Keratinocyte (primary cell): ENCODE measurements at regions not wholly inside any gene's neighbourhood (a gene's known extent, or its start where the extent isn't known, plus 50 kb on each side); places are given as distances from the start of the nearest gene placed in this dataset.

Experiments used
- DNase-seq: peaks from one replicate; pipeline ENCODE4 v3.0.0-alpha.2; 2011; ENCODE audit warnings: low read depth, missing footprints, low spot score
- FAIRE-seq: peaks from 2 replicates; lab custom pipeline; 2011; peaks lifted over from hg19 to GRCh38; lab: Jason Lieb, UNC
- H2AFZ ChIP-seq: 2 replicates; pipeline ENCODE4 v1.6.0; 2012; ENCODE audit warnings: low read length, control low read depth, inconsistent platforms; ENCODE audit not compliant: control insufficient read depth
- H3K27ac ChIP-seq: 2 replicates; pipeline ENCODE4 v1.5.1; 2011; ENCODE audit warnings: low read length; ENCODE audit not compliant: control insufficient read depth, insufficient read depth
- H3K27me3 ChIP-seq: 3 replicates; pipeline ENCODE4 v1.6.0; 2011; ENCODE audit warnings: low read length; ENCODE audit not compliant: control insufficient read depth, insufficient read depth; ENCODE audit errors: extremely low read depth
- H3K36me3 ChIP-seq, 2 experiments: 2 replicates in 1 of 2; 3 replicates in 1 of 2; pipeline ENCODE4 v1.5.1; 2011; ENCODE audit warnings: low read length in 2 of 2, mild to moderate bottlenecking in 1 of 2; ENCODE audit not compliant: control insufficient read depth in 2 of 2, insufficient read depth in 2 of 2; ENCODE audit errors: extremely low read depth in 1 of 2
- H3K4me1 ChIP-seq: 3 replicates; pipeline ENCODE4 v1.5.1; 2011; ENCODE audit warnings: low read length; ENCODE audit not compliant: control insufficient read depth, insufficient read depth; ENCODE audit errors: extremely low read depth
- H3K4me2 ChIP-seq: 3 replicates; pipeline ENCODE4 v1.6.0; 2011; ENCODE audit warnings: low read depth, low read length; ENCODE audit not compliant: control insufficient read depth, insufficient read depth; ENCODE audit errors: extremely low read depth
- H3K4me3 ChIP-seq, 3 experiments: fragments of 200-600 bp in 1 of 3; sonication (generic) in 1 of 3; 2 replicates in 2 of 3; 3 replicates in 1 of 3; pipeline ENCODE4 v1.5.1; 2011 to 2016; ENCODE audit warnings: low read length in 3 of 3, mild to moderate bottlenecking in 3 of 3, control low read depth in 2 of 3, inconsistent platforms in 1 of 3, low read depth in 1 of 3, mixed read lengths in 1 of 3, mixed run types in 1 of 3, moderate library complexity in 1 of 3; ENCODE audit not compliant: control insufficient read depth in 2 of 3, insufficient read depth in 2 of 3; ENCODE audit errors: extremely low read depth in 1 of 3
- H3K79me2 ChIP-seq: 2 replicates; pipeline ENCODE4 v1.6.0; 2012; ENCODE audit warnings: low read length; ENCODE audit not compliant: control insufficient read depth, insufficient read depth
- H3K9ac ChIP-seq: 3 replicates; pipeline ENCODE4 v1.6.0; 2011; ENCODE audit warnings: low read length; ENCODE audit not compliant: control insufficient read depth, insufficient read depth; ENCODE audit errors: extremely low read depth
- H3K9me1 ChIP-seq: 3 replicates; pipeline ENCODE4 v1.6.0; 2011; ENCODE audit warnings: low read length; ENCODE audit not compliant: control insufficient read depth, insufficient read depth; ENCODE audit errors: extremely low read depth
- H3K9me3 ChIP-seq: 2 replicates; pipeline ENCODE4 v1.5.1; 2012; ENCODE audit warnings: low read depth, low read length; ENCODE audit not compliant: control insufficient read depth
- H4K20me1 ChIP-seq: 3 replicates; pipeline ENCODE4 v1.6.0; 2011; ENCODE audit warnings: low read length; ENCODE audit not compliant: control insufficient read depth, insufficient read depth; ENCODE audit errors: extremely low read depth
- EZH2 ChIP-seq: IDR thresholded peaks from one replicate; pipeline ENCODE4 v1.6.1; 2012; ENCODE audit warnings: inconsistent platforms, mild to moderate bottlenecking, low read length, moderate library complexity
- dilution Hi-C: fragments of 300-500 bp; cut with MboI; formaldehyde crosslinking; loops from one replicate; pipeline ENCODE4 v1.7.0; 2020; ENCODE audit warnings: low sequenced_read_pairs; ENCODE audit not compliant: extremely low pct_ligation_motif_present
- TF ChIP-seq, protein P1 (sequence below), 3 experiments: IDR thresholded peaks in 1 of 3; conservative IDR thresholded peaks in 1 of 3; optimal IDR thresholded peaks in 1 of 3; 2 replicates in 2 of 3; 3 replicates in 1 of 3; pipeline versions ENCODE3 to v1.5.1; 2011; ENCODE audit warnings: low read length in 3 of 3, mild to moderate bottlenecking in 3 of 3, moderate library complexity in 2 of 3, control low read depth in 1 of 3, inconsistent platforms in 1 of 3; ENCODE audit not compliant: insufficient read depth in 2 of 3; ENCODE audit errors: extremely low read depth in 1 of 3

GRCh38 chr11:95589893-95590612, 199.5 kb downstream of the FAM76B start:
- Histone ChIP-seq H3K4me1 (peaks cover 2% of the 10 kb centered on the region), H3K9me1 (no peaks in the 10 kb centered on the region), H2AFZ (no peak overlapping the region), H3K36me3 (no peaks in the 10 kb centered on the region), H4K20me1 (no peaks in the 10 kb centered on the region), H3K9me3 (no peaks in the 10 kb centered on the region), H3K27me3 (no peaks in the 10 kb centered on the region), H3K9ac (no peak overlapping the region), H3K79me2 (no peaks in the 10 kb centered on the region), H3K27ac (no peak overlapping the region), H3K4me2 (no peak overlapping the region), H3K4me3 (no peak overlapping the region)
- TF ChIP-seq, protein P1, sequence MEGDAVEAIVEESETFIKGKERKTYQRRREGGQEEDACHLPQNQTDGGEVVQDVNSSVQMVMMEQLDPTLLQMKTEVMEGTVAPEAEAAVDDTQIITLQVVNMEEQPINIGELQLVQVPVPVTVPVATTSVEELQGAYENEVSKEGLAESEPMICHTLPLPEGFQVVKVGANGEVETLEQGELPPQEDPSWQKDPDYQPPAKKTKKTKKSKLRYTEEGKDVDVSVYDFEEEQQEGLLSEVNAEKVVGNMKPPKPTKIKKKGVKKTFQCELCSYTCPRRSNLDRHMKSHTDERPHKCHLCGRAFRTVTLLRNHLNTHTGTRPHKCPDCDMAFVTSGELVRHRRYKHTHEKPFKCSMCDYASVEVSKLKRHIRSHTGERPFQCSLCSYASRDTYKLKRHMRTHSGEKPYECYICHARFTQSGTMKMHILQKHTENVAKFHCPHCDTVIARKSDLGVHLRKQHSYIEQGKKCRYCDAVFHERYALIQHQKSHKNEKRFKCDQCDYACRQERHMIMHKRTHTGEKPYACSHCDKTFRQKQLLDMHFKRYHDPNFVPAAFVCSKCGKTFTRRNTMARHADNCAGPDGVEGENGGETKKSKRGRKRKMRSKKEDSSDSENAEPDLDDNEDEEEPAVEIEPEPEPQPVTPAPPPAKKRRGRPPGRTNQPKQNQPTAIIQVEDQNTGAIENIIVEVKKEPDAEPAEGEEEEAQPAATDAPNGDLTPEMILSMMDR (optimal IDR thresholded peaks at IDR 0.05 in 1 of 3, IDR thresholded peaks at IDR 0.05 in 1 of 3, conservative IDR thresholded peaks at IDR 0.05 in 1 of 3; ENCODE audit: extremely low read depth in 1 of 3, insufficient read depth in 2 of 3, low read length in 3 of 3), result no peak
- no peak for TF ChIP-seq EZH2
- FAIRE-seq, result no peak
- dilution Hi-C loops, result no loop called here
- no peak for DNase-seq

DNA sequence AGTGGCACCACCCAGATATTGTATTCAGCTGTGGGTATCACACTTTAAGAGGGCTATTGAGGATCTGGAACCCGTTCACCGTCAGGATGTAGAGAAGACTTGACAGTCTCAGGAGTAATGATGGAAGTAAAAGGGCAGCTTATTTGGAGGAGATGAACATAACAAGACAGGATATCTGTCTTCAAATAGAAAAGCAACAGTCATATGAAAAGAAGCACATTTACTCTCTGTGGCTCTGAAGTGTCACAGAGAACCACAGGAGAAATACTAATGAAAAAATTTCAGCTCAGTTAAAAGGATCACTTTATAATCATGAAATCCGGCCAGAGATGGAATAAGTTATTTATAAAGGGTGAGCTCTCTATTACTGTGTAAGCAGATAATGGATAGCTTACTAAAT, 200.8 kb downstream of the FAM76B start:
- Histone ChIP-seq H3K9me1 (no peaks in the 10 kb centered on the region), H3K36me3 (no peaks in the 10 kb centered on the region), H3K4me3 (no peak overlapping the region), H3K9me3 (no peaks in the 10 kb centered on the region), H3K27ac (no peak overlapping the region), H2AFZ (no peak overlapping the region), H4K20me1 (no peaks in the 10 kb centered on the region), H3K9ac (no peak overlapping the region), H3K79me2 (no peaks in the 10 kb centered on the region), H3K4me2 (no peak overlapping the region), H3K4me1 (peaks cover 9% of the 10 kb centered on the region), H3K27me3 (no peaks in the 10 kb centered on the region)
- DNase-seq (no peak), FAIRE-seq (no peak)
- no peak for TF ChIP-seq EZH2
- TF ChIP-seq, protein P1 (optimal IDR thresholded peaks at IDR 0.05 in 1 of 3, IDR thresholded peaks at IDR 0.05 in 1 of 3, conservative IDR thresholded peaks at IDR 0.05 in 1 of 3; ENCODE audit: extremely low read depth in 1 of 3, insufficient read depth in 2 of 3, low read length in 3 of 3), result no peak
- dilution Hi-C loops, result no loop called here
